SU-DHL-6 (cell line): ENCODE measurements at regions not wholly inside any gene's neighbourhood (a gene's known extent, or its start where the extent isn't known, plus 50 kb on each side); places are given as distances from the start of the nearest gene placed in this dataset.

Source experiments
- CTCF ChIP-seq: fragments of 200-600 bp; sonication (generic); IDR thresholded peaks from one replicate; pipeline ENCODE4 v1.5.1; 2017; ENCODE audit warnings: antibody characterized with exemption, mild to moderate bottlenecking, low read length, moderate library complexity; ENCODE audit not compliant: insufficient read depth, poor library complexity, severe bottlenecking
- EZH2phosphoT487 ChIP-seq: fragments of 200-600 bp; sonication (generic), shearing (Covaris generic); conservative IDR thresholded peaks from 2 replicates; pipeline ENCODE4 v1.6.1; 2018; ENCODE audit warnings: mild to moderate bottlenecking, antibody characterized with exemption, low read length, moderate library complexity, mixed read lengths

- no peak for TF ChIP-seq CTCF
- TF ChIP-seq EZH2phosphoT487, result no peak
Measured at GRCh38 chr9:87283585-87283984, 214.1 kb upstream of the DAPK1 start.
